H1 (cell line): ENCODE measurements at regions not wholly inside any gene's neighbourhood (a gene's known extent, or its start where the extent isn't known, plus 50 kb on each side); places are given as distances from the start of the nearest gene placed in this dataset.

Experiments
- CTCF ChIA-PET: fragments of 300-600 bp; sonication (Branson Sonifier 250); formaldehyde crosslinking; loops from one replicate; lab custom pipeline; 2021; ENCODE audit not compliant: partially characterized antibody; lab: Charles Lee
- POLR2A ChIA-PET: fragments of 300-600 bp; sonication (Branson Sonifier 250); formaldehyde crosslinking; loops from one replicate; lab custom pipeline; 2021; ENCODE audit warnings: inconsistent platforms; ENCODE audit not compliant: partially characterized antibody; lab: Charles Lee
- DNase-seq, 2 experiments: peaks; one replicate each; pipeline versions ENCODE4 v3.0.0 to v3.0.0-alpha.2; 2010 to 2022; ENCODE audit warnings: low spot score in 2 of 2, low read depth in 1 of 2, mixed read lengths in 1 of 2
- FAIRE-seq: peaks from 2 replicates; lab custom pipeline; 2011; peaks lifted over from hg19 to GRCh38; lab: Jason Lieb, UNC
- H2AFZ ChIP-seq: 2 replicates; pipeline ENCODE4 v1.8.1; 2012; ENCODE audit warnings: low read length, inconsistent platforms
- H2AK5ac ChIP-seq: 2 replicates; pipeline ENCODE4 v1.6.1; 2013; ENCODE audit warnings: low read depth, low read length
- H2BK120ac ChIP-seq: replicated peaks from 2 replicates; pipeline ENCODE3; 2013; ENCODE audit warnings: low read depth, low read length, inconsistent platforms
- H2BK12ac ChIP-seq: 2 replicates; pipeline ENCODE4 v1.6.1; 2013; ENCODE audit warnings: low read depth, low read length
- H2BK15ac ChIP-seq: 2 replicates; pipeline ENCODE4 v1.6.1; 2013; ENCODE audit warnings: low read length
- H2BK20ac ChIP-seq: 2 replicates; pipeline ENCODE4 v1.6.1; 2013; ENCODE audit warnings: low read length
- H2BK5ac ChIP-seq: 2 replicates; pipeline ENCODE4 v1.6.1; 2013; ENCODE audit warnings: low read depth, low read length
- H3K14ac ChIP-seq: 2 replicates; pipeline ENCODE4 v1.6.1; 2013; ENCODE audit warnings: inconsistent platforms; ENCODE audit not compliant: insufficient read length
- H3K18ac ChIP-seq: 2 replicates; pipeline ENCODE4 v1.6.1; 2013; ENCODE audit warnings: low read length; ENCODE audit errors: extremely low read depth
- H3K23ac ChIP-seq: 2 replicates; pipeline ENCODE4 v1.6.1; 2013; ENCODE audit warnings: inconsistent platforms; ENCODE audit not compliant: insufficient read length
- H3K23me2 ChIP-seq: 2 replicates; pipeline ENCODE4 v1.6.1; 2013; ENCODE audit warnings: low read depth, low read length
- H3K27ac ChIP-seq: 2 replicates; pipeline ENCODE4 v1.6.1; 2011; ENCODE audit warnings: low read depth, low read length, inconsistent platforms
- H3K27me3 ChIP-seq, 4 experiments: replicated peaks in 1 of 4; 1 replicate in 1 of 4; 2 replicates in 3 of 4; pipeline versions ENCODE4 v1.6.1 to v1.8.1; 2011 to 2013; ENCODE audit warnings: low read length in 3 of 4, mild to moderate bottlenecking in 3 of 4, inconsistent platforms in 2 of 4, mixed read lengths in 2 of 4, moderate library complexity in 1 of 4; ENCODE audit not compliant: control insufficient read depth in 3 of 4, insufficient read depth in 3 of 4; ENCODE audit errors: extremely low read depth in 1 of 4
- H3K36me3 ChIP-seq, 4 experiments: 2 replicates each; pipeline versions ENCODE4 v1.6.1 to v1.8.1; 2011 to 2013; ENCODE audit warnings: mild to moderate bottlenecking in 4 of 4, low read length in 3 of 4, moderate library complexity in 2 of 4, control low read depth in 1 of 4, inconsistent platforms in 1 of 4; ENCODE audit not compliant: insufficient read depth in 4 of 4, control insufficient read depth in 2 of 4
- H3K4ac ChIP-seq: replicated peaks from 2 replicates; pipeline ENCODE3; 2013; ENCODE audit warnings: low read length, low read depth, mixed read lengths, inconsistent platforms; ENCODE audit not compliant: insufficient read length
- H3K4me1 ChIP-seq, 4 experiments: replicated peaks in 1 of 4; 1 replicate in 1 of 4; 2 replicates in 3 of 4; pipeline versions ENCODE4 v1.6.1 to v1.8.1; 2011 to 2013; ENCODE audit warnings: low read length in 3 of 4, inconsistent platforms in 2 of 4, mixed read lengths in 1 of 4; ENCODE audit not compliant: insufficient read depth in 4 of 4, control insufficient read depth in 3 of 4
- H3K4me2 ChIP-seq, 2 experiments: 2 replicates each; pipeline versions ENCODE4 v1.6.1 to v1.8.1; 2011 to 2013; ENCODE audit warnings: low read depth in 2 of 2, low read length in 2 of 2, control low read depth in 1 of 2, inconsistent platforms in 1 of 2, mild to moderate bottlenecking in 1 of 2; ENCODE audit not compliant: insufficient read depth in 1 of 2
- H3K4me3 ChIP-seq, 4 experiments: fragments of 200-600, 300-600 bp in 1 of 4; sonication (generic), shearing (Covaris generic), sonication (Bioruptor Twin) in 1 of 4; 2 replicates each; pipeline versions ENCODE4 v1.5.1 to v1.8.1; 2011 to 2016; ENCODE audit warnings: low read length in 4 of 4, low read depth in 3 of 4, control low read depth in 2 of 4, inconsistent platforms in 2 of 4, mild to moderate bottlenecking in 2 of 4, mixed read lengths in 1 of 4, moderate library complexity in 1 of 4; ENCODE audit not compliant: insufficient read depth in 2 of 4; ENCODE audit errors: extremely low read depth in 1 of 4
- H3K56ac ChIP-seq: replicated peaks from 2 replicates; pipeline ENCODE3; 2013; ENCODE audit warnings: low read depth, mild to moderate bottlenecking, mixed read lengths, low read length, inconsistent platforms; ENCODE audit not compliant: insufficient read length
- H3K79me1 ChIP-seq: 2 replicates; pipeline ENCODE4 v1.6.1; 2013; ENCODE audit warnings: low read depth, low read length, control low read depth
- H3K79me2 ChIP-seq, 2 experiments: 2 replicates each; pipeline versions ENCODE4 v1.6.1 to v1.8.1; 2012 to 2013; ENCODE audit warnings: low read length in 2 of 2, mild to moderate bottlenecking in 2 of 2, inconsistent platforms in 1 of 2; ENCODE audit not compliant: insufficient read depth in 2 of 2, control insufficient read depth in 1 of 2
- H3K9ac ChIP-seq, 4 experiments: replicated peaks in 1 of 4; 1 replicate in 1 of 4; 2 replicates in 3 of 4; pipeline versions ENCODE4 v1.6.1 to v1.8.1; 2011 to 2013; ENCODE audit warnings: low read depth in 3 of 4, low read length in 3 of 4, control low read depth in 2 of 4, mild to moderate bottlenecking in 2 of 4, moderate library complexity in 2 of 4, inconsistent platforms in 1 of 4; ENCODE audit errors: extremely low read depth in 1 of 4
- H3K9me3 ChIP-seq, 2 experiments: 2 replicates each; pipeline versions ENCODE4 v1.6.1 to v1.8.1; 2012 to 2013; ENCODE audit warnings: mild to moderate bottlenecking in 2 of 2, moderate library complexity in 2 of 2, control low read depth in 1 of 2, inconsistent platforms in 1 of 2, low read depth in 1 of 2, low read length in 1 of 2, mixed read lengths in 1 of 2; ENCODE audit not compliant: insufficient read depth in 2 of 2
- H4K20me1 ChIP-seq, 2 experiments: replicated peaks in 1 of 2; 2 replicates each; pipeline versions ENCODE3 to v1.8.1; 2011 to 2013; ENCODE audit warnings: inconsistent platforms in 2 of 2, low read length in 2 of 2, mild to moderate bottlenecking in 1 of 2; ENCODE audit not compliant: insufficient read depth in 2 of 2, control insufficient read depth in 1 of 2
- H4K5ac ChIP-seq: 2 replicates; pipeline ENCODE4 v1.6.1; 2013; ENCODE audit warnings: low read length, low read depth, mixed read lengths, inconsistent platforms; ENCODE audit not compliant: insufficient read length
- H4K8ac ChIP-seq: 2 replicates; pipeline ENCODE4 v1.8.0; 2013; ENCODE audit warnings: mild to moderate bottlenecking, moderate library complexity, low read length, inconsistent platforms; ENCODE audit not compliant: insufficient read depth; ENCODE audit errors: extremely low read depth
- H4K91ac ChIP-seq: replicated peaks from 2 replicates; pipeline ENCODE3; 2013; ENCODE audit warnings: low read length, mixed read lengths, inconsistent platforms; ENCODE audit not compliant: insufficient read length
- GABPA ChIP-seq: IDR thresholded peaks from 2 replicates; pipeline ENCODE4 v1.6.1; 2011; ENCODE audit warnings: mild to moderate bottlenecking, low read length, moderate library complexity, borderline replicate concordance; ENCODE audit not compliant: insufficient read depth
- POLR2AphosphoS5 ChIP-seq: IDR thresholded peaks from 2 replicates; pipeline ENCODE4 v1.6.1; 2011; ENCODE audit warnings: low read depth, low read length
- RFX5 ChIP-seq: IDR thresholded peaks from 2 replicates; pipeline ENCODE4 v1.6.1; 2011; ENCODE audit warnings: low read depth, low read length, improper control_type of control experiment, borderline replicate concordance
- WGBS, 2 experiments: shearing (Covaris generic) in 1 of 2; methylation state at CpG; one replicate each; pipeline versions ENCODE4 v1.1.6 to v1.1.7; 2013 to 2015; ENCODE audit warnings: low lambda C conversion rate in 2 of 2, mixed read lengths in 2 of 2, inconsistent platforms in 1 of 2, low coverage in 1 of 2, missing lambda C conversion rate in 1 of 2; ENCODE audit not compliant: insufficient replicate concordance in 2 of 2, insufficient coverage in 1 of 2, insufficient read length in 1 of 2; ENCODE audit errors: extremely low coverage in 1 of 2, missing lambda C conversion rate in 1 of 2; 5-methylcytosine and 5-hydroxymethylcytosine counted together

GRCh38 chr13:73759434-73759833 is 374.8 kb downstream of the KLF12 start:
- 89% methylated on average over 5 of the region's 5 CpGs; no CpG with 5 or more reads in 1 of the 2 experiments for WGBS, 2 experiments
- Histone ChIP-seq H3K4me3 (no peak overlapping the region), H2BK5ac (no peak overlapping the region), H3K9me3 (no peaks in the 10 kb centered on the region), H2BK20ac (no peak overlapping the region), H3K14ac (no peak overlapping the region), H2BK12ac (no peak overlapping the region), H3K79me2 (no peaks in the 10 kb centered on the region), H2AFZ (no peak overlapping the region), H3K4me1 (peaks cover 0 to 4% (median 1%) of the 10 kb centered on the region in 4 experiments; a peak in 3 of 7 replicates), H2BK15ac (no peak overlapping the region), H3K23me2 (no peaks in the 10 kb centered on the region), H3K27me3 (no peaks in the 10 kb centered on the region), H4K8ac (no peak overlapping the region), H3K36me3 (no peaks in the 10 kb centered on the region), H2BK120ac (no peak overlapping the region), H4K5ac (no peak overlapping the region), H3K56ac (no peak overlapping the region), H3K23ac (no peak overlapping the region), H3K27ac (no peak overlapping the region), H3K4me2 (no peak overlapping the region), H4K91ac (no peak overlapping the region), H4K20me1 (no peaks in the 10 kb centered on the region), H3K18ac (no peak overlapping the region), H2AK5ac (no peak overlapping the region), H3K79me1 (no peaks in the 10 kb centered on the region), H3K4ac (no peak overlapping the region), H3K9ac (no peak overlapping the region)
- POLR2A ChIA-PET, result no interaction called here
- FAIRE-seq (no peak), DNase-seq (no peak)
- CTCF ChIA-PET, result interaction anchor here (1.0 kb wide), 1 partner anchor 532 kb away, joined by 3 read pairs; no protein-coding TSS in a partner anchor
- TF ChIP-seq POLR2AphosphoS5 (no peak), GABPA (no peak), RFX5 (no peak)
